H1 (cell line): ENCODE measurements at regions not wholly inside any gene's neighbourhood (a gene's known extent, or its start where the extent isn't known, plus 50 kb on each side); places are given as distances from the start of the nearest gene placed in this dataset.

Source experiments
- CTCF ChIP-seq, 3 experiments: IDR thresholded peaks; 1 replicate in 2 of 3; 2 replicates in 1 of 3; pipeline versions ENCODE4 v1.5.1 to v1.6.1; 2011; ENCODE audit warnings: low read length in 3 of 3, mild to moderate bottlenecking in 3 of 3, inconsistent platforms in 2 of 3, low read depth in 1 of 3, moderate library complexity in 1 of 3; ENCODE audit not compliant: insufficient read depth in 1 of 3; ENCODE audit errors: control extremely low read depth in 1 of 3
- FOSL1 ChIP-seq: IDR thresholded peaks from 2 replicates; pipeline ENCODE4 v1.6.1; 2011; ENCODE audit warnings: mild to moderate bottlenecking, low read depth, low read length, moderate library complexity; ENCODE audit not compliant: insufficient read depth
- RAD21 ChIP-seq, 2 experiments: IDR thresholded peaks in 1 of 2; conservative IDR thresholded peaks in 1 of 2; 2 replicates each; pipeline ENCODE4 v1.6.1; 2011; ENCODE audit warnings: low read depth in 2 of 2, low read length in 2 of 2, improper control_type of control experiment in 1 of 2, inconsistent platforms in 1 of 2, mild to moderate bottlenecking in 1 of 2, moderate library complexity in 1 of 2
- SAP30 ChIP-seq: fragments of 300-600 bp; sonication (generic); IDR thresholded peaks from 2 replicates; pipeline ENCODE4 v1.7.1; 2012; ENCODE audit warnings: low read length, moderate library complexity, mild to moderate bottlenecking, inconsistent platforms; ENCODE audit not compliant: insufficient read depth, insufficient replicate concordance
- SRF ChIP-seq: IDR thresholded peaks from 2 replicates; pipeline ENCODE4 v1.6.1; 2011; ENCODE audit warnings: mild to moderate bottlenecking, low read depth, low read length, moderate library complexity

GRCh38 chr1:4397196-4397595 lies 257.2 kb upstream of the AJAP1 start (continued):
- no peak for TF ChIP-seq CTCF (IDR thresholded peaks at IDR 0.05; ENCODE audit: control extremely low read depth in 1 of 3, insufficient read depth in 1 of 3, low read depth in 1 of 3, low read length in 3 of 3)
- no peak for TF ChIP-seq SAP30
- no peak for TF ChIP-seq FOSL1
- TF ChIP-seq SRF: no peak
- no peak for TF ChIP-seq RAD21 (IDR thresholded peaks at IDR 0.05 in 1 of 2, conservative IDR thresholded peaks at IDR 0.05 in 1 of 2; ENCODE audit: low read depth in 2 of 2, low read length in 2 of 2)
